Mesenchymal stem cell (in vitro differentiated cells and primary cell): ENCODE measurements at regions not wholly inside any gene's neighbourhood (a gene's known extent, or its start where the extent isn't known, plus 50 kb on each side); places are given as distances from the start of the nearest gene placed in this dataset.

ENCODE experiments used
- DNase-seq: peaks from one replicate; pipeline ENCODE4 v3.0.0-alpha.2; 2013
- H2AFZ ChIP-seq: one replicate; pipeline ENCODE4 v1.6.1; 2013; ENCODE audit warnings: low read depth, mild to moderate bottlenecking, control low read depth, inconsistent platforms, low read length, moderate library complexity
- H2AK5ac ChIP-seq: 2 replicates; pipeline ENCODE4 v1.6.1; 2013; ENCODE audit warnings: low read length, moderate library complexity, mild to moderate bottlenecking, inconsistent platforms; ENCODE audit not compliant: severe bottlenecking
- H2BK120ac ChIP-seq: one replicate; pipeline ENCODE4 v1.6.1; 2013; ENCODE audit warnings: low read depth, mild to moderate bottlenecking, inconsistent platforms, low read length, moderate library complexity
- H2BK12ac ChIP-seq, 2 experiments: one replicate each; pipeline ENCODE4 v1.6.1; 2013; ENCODE audit warnings: inconsistent platforms in 2 of 2, low read length in 2 of 2, mild to moderate bottlenecking in 2 of 2, moderate library complexity in 2 of 2, control low read depth in 1 of 2
- H2BK15ac ChIP-seq: one replicate; pipeline ENCODE4 v1.6.1; 2013; ENCODE audit warnings: mild to moderate bottlenecking, low read depth, inconsistent platforms; ENCODE audit not compliant: poor library complexity, severe bottlenecking
- H2BK5ac ChIP-seq: 2 replicates; pipeline ENCODE4 v1.6.1; 2013; ENCODE audit warnings: low read depth, mild to moderate bottlenecking, low read length, control low read depth, inconsistent platforms; ENCODE audit not compliant: poor library complexity, severe bottlenecking
- H3K14ac ChIP-seq, 2 experiments: one replicate each; pipeline ENCODE4 v1.6.1; 2013; ENCODE audit warnings: inconsistent platforms in 2 of 2, low read length in 2 of 2, control low read depth in 1 of 2, mild to moderate bottlenecking in 1 of 2, moderate library complexity in 1 of 2
- H3K18ac ChIP-seq, 2 experiments: one replicate each; pipeline ENCODE4 v1.6.1; 2013; ENCODE audit warnings: inconsistent platforms in 2 of 2, low read length in 2 of 2, control low read depth in 1 of 2, low read depth in 1 of 2, mild to moderate bottlenecking in 1 of 2
- H3K23ac ChIP-seq, 2 experiments: one replicate each; pipeline ENCODE4 v1.6.1; 2013; ENCODE audit warnings: inconsistent platforms in 2 of 2, low read length in 2 of 2, mild to moderate bottlenecking in 2 of 2, moderate library complexity in 2 of 2, control low read depth in 1 of 2
- H3K27ac ChIP-seq: 2 replicates; pipeline ENCODE4 v1.5.1; 2013; ENCODE audit warnings: mild to moderate bottlenecking, moderate library complexity, low read length, control low read depth, inconsistent platforms; ENCODE audit not compliant: poor library complexity, severe bottlenecking
- H3K27me3 ChIP-seq, 2 experiments: 2 replicates each; pipeline versions ENCODE4 v1.6.1 to v1.7.0; 2013; ENCODE audit warnings: low read length in 2 of 2, mild to moderate bottlenecking in 2 of 2, moderate library complexity in 2 of 2, control low read depth in 1 of 2, inconsistent platforms in 1 of 2; ENCODE audit not compliant: control insufficient read depth in 1 of 2, insufficient read depth in 1 of 2
- H3K36me3 ChIP-seq, 2 experiments: 2 replicates each; pipeline versions ENCODE4 v1.6.1 to v1.7.0; 2013; ENCODE audit warnings: low read length in 2 of 2, control low read depth in 1 of 2, inconsistent platforms in 1 of 2, low read depth in 1 of 2, mild to moderate bottlenecking in 1 of 2; ENCODE audit not compliant: insufficient read depth in 2 of 2, control insufficient read depth in 1 of 2
- H3K4ac ChIP-seq, 2 experiments: one replicate each; pipeline ENCODE4 v1.6.1; 2013; ENCODE audit warnings: inconsistent platforms in 2 of 2, low read length in 2 of 2, mild to moderate bottlenecking in 2 of 2, moderate library complexity in 2 of 2, control low read depth in 1 of 2, low read depth in 1 of 2
- H3K4me1 ChIP-seq: 2 replicates; pipeline ENCODE4 v1.6.1; 2013; ENCODE audit warnings: low read depth, low read length, control low read depth; ENCODE audit not compliant: control insufficient read depth, insufficient read depth
- H3K4me2 ChIP-seq: 2 replicates; pipeline ENCODE4 v1.6.1; 2013; ENCODE audit warnings: low read length, mild to moderate bottlenecking, inconsistent platforms; ENCODE audit not compliant: poor library complexity, severe bottlenecking
- H3K4me3 ChIP-seq, 2 experiments: 2 replicates each; pipeline versions ENCODE4 v1.5.1 to v1.7.0; 2013; ENCODE audit warnings: low read length in 2 of 2, mild to moderate bottlenecking in 2 of 2, control low read depth in 1 of 2, low read depth in 1 of 2; ENCODE audit not compliant: insufficient read depth in 1 of 2
- H3K79me1 ChIP-seq: replicated peaks from 2 replicates; pipeline ENCODE4 v1.6.1; 2013; ENCODE audit warnings: mild to moderate bottlenecking, control low read depth, low read length, inconsistent platforms; ENCODE audit not compliant: poor library complexity, severe bottlenecking
- H3K9ac ChIP-seq: 2 replicates; pipeline ENCODE4 v1.7.0; 2013; ENCODE audit warnings: mild to moderate bottlenecking, low read length, moderate library complexity
- H3K9me3 ChIP-seq: 2 replicates; pipeline ENCODE4 v1.7.0; 2013; ENCODE audit warnings: mild to moderate bottlenecking, low read length; ENCODE audit not compliant: control insufficient read depth
- H4K8ac ChIP-seq: one replicate; pipeline ENCODE4 v1.6.1; 2013; ENCODE audit warnings: inconsistent platforms, mild to moderate bottlenecking, low read length, moderate library complexity
- H4K91ac ChIP-seq: one replicate; pipeline ENCODE4 v1.6.1; 2013; ENCODE audit warnings: mild to moderate bottlenecking, low read length, inconsistent platforms
- WGBS: methylation state at CpG from one replicate; pipeline ENCODE4 v1.1.7; 2013; ENCODE audit warnings: mixed read lengths; 5-methylcytosine and 5-hydroxymethylcytosine counted together

DNA sequence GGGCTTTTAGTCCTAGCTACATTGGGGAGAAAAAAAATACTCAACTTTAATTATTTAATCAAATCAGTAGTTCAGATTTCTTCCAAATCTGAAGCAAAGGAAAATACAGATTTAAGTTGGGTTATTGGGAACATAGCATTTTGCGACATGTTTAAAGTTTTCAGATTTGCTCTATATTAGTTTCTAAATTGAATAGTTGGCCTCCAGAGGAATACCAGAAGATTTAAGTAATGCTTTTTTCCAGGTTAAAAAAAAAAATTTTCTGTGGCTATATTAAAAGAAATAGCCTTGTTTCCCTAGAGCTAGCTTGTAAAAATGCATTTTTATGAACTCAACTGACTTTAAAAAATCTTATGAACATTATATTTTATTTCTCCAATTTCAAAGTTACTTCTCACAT is 115.9 kb downstream of the DDX53 start:
- Histone ChIP-seq H2BK15ac (no peak overlapping the region), H2BK120ac (no peak overlapping the region), H4K8ac (no peak overlapping the region), H3K4me1 (no peaks in the 10 kb centered on the region), H2AFZ (no peak overlapping the region), H3K4me2 (no peak overlapping the region), H2BK12ac (no peak overlapping the region), H2AK5ac (no peak overlapping the region), H3K27me3 (no peaks in the 10 kb centered on the region), H3K27ac (no peak overlapping the region), H3K36me3 (no peaks in the 10 kb centered on the region), H3K9me3 (no peaks in the 10 kb centered on the region), H4K91ac (no peak overlapping the region), H3K18ac (no peak overlapping the region), H3K4ac (no peak overlapping the region), H3K14ac (no peak overlapping the region), H3K23ac (no peak overlapping the region), H3K79me1 (no peaks in the 10 kb centered on the region), H2BK5ac (no peak overlapping the region), H3K4me3 (no peak overlapping the region), H3K9ac (no peak overlapping the region)
- no peak for DNase-seq
- no CpG with 5 or more reads among the region's 1 CpG for WGBS

DNA sequence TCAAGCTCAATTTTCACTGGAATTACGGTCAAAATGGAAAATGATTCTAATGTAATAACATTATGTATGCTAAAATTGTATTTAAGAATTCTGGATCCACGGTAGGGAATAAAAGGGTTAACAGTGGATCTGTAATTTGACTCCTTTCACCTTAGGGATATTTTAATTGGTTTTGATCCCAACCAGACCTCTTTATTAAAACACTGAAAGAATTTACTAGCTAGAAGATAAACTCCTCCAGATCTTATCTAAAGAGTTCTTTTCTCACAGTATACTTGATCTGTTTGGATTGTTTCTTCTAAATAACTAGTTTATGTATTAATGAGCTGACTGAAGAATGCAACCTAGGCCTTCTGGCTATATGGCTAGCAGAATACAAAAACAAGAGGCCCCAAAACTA is 118.4 kb downstream of the DDX53 start:
- H2BK120ac ChIP-seq, result no peak overlapping the region
- no peak overlapping the region for H3K18ac ChIP-seq
- H2AK5ac ChIP-seq, result no peak overlapping the region
- no peaks in the 10 kb centered on the region for H3K27me3 ChIP-seq
- no peaks in the 10 kb centered on the region for H3K79me1 ChIP-seq
- H2AFZ ChIP-seq, result no peak overlapping the region
- H3K4ac ChIP-seq, result no peak overlapping the region
- H2BK15ac ChIP-seq, result no peak overlapping the region
- H3K14ac ChIP-seq, result no peak overlapping the region
- H3K4me2 ChIP-seq, result no peak overlapping the region
- H4K8ac ChIP-seq, result no peak overlapping the region
- H2BK12ac ChIP-seq, result no peak overlapping the region
- no peak overlapping the region for H4K91ac ChIP-seq
- H3K23ac ChIP-seq, result no peak overlapping the region
- H3K4me3 ChIP-seq, result no peak overlapping the region
- H3K9ac ChIP-seq, result no peak overlapping the region
- no peaks in the 10 kb centered on the region for H3K36me3 ChIP-seq
- H3K4me1 ChIP-seq, result no peaks in the 10 kb centered on the region
- whole genome bisulfite sequencing, result no CpG with 5 or more reads among the region's 2 CpGs
- no peak overlapping the region for H3K27ac ChIP-seq
- H2BK5ac ChIP-seq, result no peak overlapping the region
- no peak for DNase-seq
- H3K9me3 ChIP-seq, result no peaks in the 10 kb centered on the region

DNA sequence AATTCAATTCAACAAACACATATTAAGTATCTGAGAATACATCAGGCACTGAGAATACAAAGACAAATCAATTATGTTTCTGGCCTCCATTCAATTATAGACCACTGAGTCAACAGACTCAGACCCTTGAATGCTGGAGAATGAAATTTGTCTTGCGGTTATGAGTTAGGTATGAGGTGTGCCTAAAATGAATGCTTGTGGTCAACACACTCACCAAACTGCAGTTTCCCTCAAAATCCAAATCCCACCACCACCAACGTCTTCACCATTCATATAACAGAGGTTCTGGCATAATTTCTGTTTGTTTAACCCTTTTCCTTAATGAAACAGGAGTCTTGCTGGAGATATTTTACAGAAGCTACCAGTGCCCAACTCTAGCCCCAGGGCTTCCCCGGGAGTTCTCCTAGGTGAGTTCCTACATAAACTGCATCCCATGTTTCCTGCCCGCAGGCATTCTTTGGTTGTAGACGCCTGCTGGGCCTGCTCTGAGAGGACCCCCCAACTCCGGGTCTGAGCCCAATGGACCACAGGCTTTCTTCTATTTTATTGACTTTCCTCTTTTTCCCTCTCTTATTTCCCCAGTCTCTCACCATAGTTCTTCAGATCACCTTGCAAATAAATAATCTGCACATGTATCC is 119.2 kb downstream of the DDX53 start:
- H3K79me1 ChIP-seq, result no peaks in the 10 kb centered on the region
- H3K9ac ChIP-seq, result no peak overlapping the region
- H2BK15ac ChIP-seq, result no peak overlapping the region
- no peak overlapping the region for H2BK5ac ChIP-seq
- H3K14ac ChIP-seq, result no peak overlapping the region
- H3K18ac ChIP-seq, result no peak overlapping the region
- H3K4me2 ChIP-seq, result no peak overlapping the region
- H3K27ac ChIP-seq, result no peak overlapping the region
- H4K8ac ChIP-seq, result no peak overlapping the region
- H3K36me3 ChIP-seq, result no peaks in the 10 kb centered on the region
- no peak overlapping the region for H4K91ac ChIP-seq
- DNase-seq, result no peak
- H3K23ac ChIP-seq, result no peak overlapping the region
- no peak overlapping the region for H2BK120ac ChIP-seq
- WGBS, result 92% methylated on average over 4 of the region's 6 CpGs
- H2BK12ac ChIP-seq, result no peak overlapping the region
- no peaks in the 10 kb centered on the region for H3K9me3 ChIP-seq
- H3K4me1 ChIP-seq, result no peaks in the 10 kb centered on the region
- no peak overlapping the region for H3K4ac ChIP-seq
- H3K27me3 ChIP-seq, result no peaks in the 10 kb centered on the region
- no peak overlapping the region for H2AK5ac ChIP-seq
- H2AFZ ChIP-seq, result no peak overlapping the region
- no peak overlapping the region for H3K4me3 ChIP-seq

DNA sequence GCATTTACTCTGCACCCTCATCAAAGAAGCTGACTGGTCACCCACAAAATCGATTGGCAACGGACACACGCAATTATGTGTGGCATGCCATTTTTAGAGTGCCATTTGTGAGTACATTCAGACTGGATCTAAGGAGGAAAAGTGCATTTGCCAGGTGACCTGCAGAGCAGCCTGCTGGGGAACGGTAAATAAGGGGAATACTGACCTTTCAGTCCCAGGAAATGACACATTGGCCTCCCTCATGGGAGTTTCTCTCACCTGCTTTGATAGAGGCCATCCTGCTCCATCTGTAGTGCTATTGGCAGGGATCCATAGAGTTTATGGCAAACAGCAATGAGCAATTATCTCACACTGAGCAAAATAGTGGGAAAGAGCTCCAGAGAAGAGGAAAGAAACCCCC is 127.8 kb downstream of the DDX53 start:
- H3K27ac ChIP-seq, result no peak overlapping the region
- no peak overlapping the region for H2BK120ac ChIP-seq
- H3K79me1 ChIP-seq, result no peaks in the 10 kb centered on the region
- H3K14ac ChIP-seq, result no peak overlapping the region
- DNase-seq, result no peak
- H3K18ac ChIP-seq, result no peak overlapping the region
- H3K4me1 ChIP-seq, result no peaks in the 10 kb centered on the region
- H2BK5ac ChIP-seq, result no peak overlapping the region
- no peak overlapping the region for H3K4ac ChIP-seq
- no peak overlapping the region for H3K4me3 ChIP-seq
- 78% methylated on average over 4 of the region's 4 CpGs for WGBS
- H3K4me2 ChIP-seq, result no peak overlapping the region
- H3K9ac ChIP-seq, result no peak overlapping the region
- no peaks in the 10 kb centered on the region for H3K27me3 ChIP-seq
- no peak overlapping the region for H2AK5ac ChIP-seq
- H2BK15ac ChIP-seq, result no peak overlapping the region
- H2AFZ ChIP-seq, result no peak overlapping the region
- no peaks in the 10 kb centered on the region for H3K9me3 ChIP-seq
- no peaks in the 10 kb centered on the region for H3K36me3 ChIP-seq
- H3K23ac ChIP-seq, result no peak overlapping the region
- no peak overlapping the region for H4K91ac ChIP-seq
- no peak overlapping the region for H4K8ac ChIP-seq
- no peak overlapping the region for H2BK12ac ChIP-seq
